ENCODE measurements at regions not wholly inside any gene's neighbourhood (a gene's known extent, or its start where the extent isn't known, plus 50 kb on each side); places are given as distances from the start of the nearest gene placed in this dataset.

DNA sequence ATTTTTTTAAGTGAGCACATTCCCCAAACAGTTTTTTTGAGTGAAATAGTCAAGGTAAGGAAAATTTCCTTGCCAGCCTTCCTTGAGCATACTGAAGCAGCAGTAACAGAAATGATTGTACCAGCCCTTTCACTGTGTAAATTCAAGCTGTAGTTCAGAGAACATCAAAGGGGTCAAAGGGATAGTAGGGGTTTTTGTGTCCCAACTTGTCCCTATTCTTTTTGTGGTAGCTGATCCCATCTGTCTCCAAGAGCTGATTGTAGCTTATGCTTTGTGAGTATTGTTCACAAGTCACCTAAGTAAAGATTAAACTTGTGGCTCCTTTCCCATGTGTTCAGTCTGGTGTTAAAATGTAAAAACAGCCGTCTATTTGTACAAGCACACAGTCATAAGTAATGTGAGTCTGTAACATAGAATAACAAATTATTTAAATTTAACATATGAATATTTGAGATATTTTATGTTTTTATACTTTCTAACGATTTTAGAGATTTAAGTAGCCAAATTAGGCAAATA lies 185.0 kb downstream of the CENPW start:
- TF ChIP-seq CTCF (IDR thresholded peaks at IDR 0.05; ENCODE audit: low read depth, low read length) = no peak
- no peak overlapping the region for H3K4me3 ChIP-seq (ENCODE audit: low read depth, low read length)

DNA sequence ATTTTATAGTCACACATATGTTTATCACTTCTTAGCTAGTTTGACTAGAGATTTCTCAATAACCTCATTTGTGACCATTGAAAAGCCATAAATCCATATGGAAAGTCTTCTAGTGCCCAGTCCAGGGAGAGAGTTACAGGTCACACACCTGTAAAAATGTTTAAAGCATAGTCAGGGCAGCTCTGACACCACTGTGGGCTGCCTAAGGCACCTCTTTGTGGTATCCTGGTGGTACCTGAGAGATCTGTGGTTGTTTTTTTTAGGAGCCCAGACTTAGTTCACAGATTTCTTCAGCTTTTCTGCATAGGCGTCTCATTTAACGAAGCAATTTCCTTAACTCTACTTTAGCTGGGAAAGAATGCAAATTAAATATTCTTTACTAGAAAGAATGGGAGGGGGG lies 186.6 kb downstream of the CENPW start:
- no peak for TF ChIP-seq CTCF (IDR thresholded peaks at IDR 0.05; ENCODE audit: low read depth, low read length)
- H3K4me3 ChIP-seq (ENCODE audit: low read depth, low read length) = no peak overlapping the region

- no peak for TF ChIP-seq CTCF (IDR thresholded peaks at IDR 0.05; ENCODE audit: low read depth, low read length)
- no peak overlapping the region for H3K4me3 ChIP-seq (ENCODE audit: low read depth, low read length)
These were observed 187.2 kb downstream of the CENPW start for GRCh38 chr6:126526996-126527606.

GRCh38 chr6:126529637-126530362 lies 189.9 kb downstream of the CENPW start:
- no peak overlapping the region for H3K4me3 ChIP-seq (ENCODE audit: low read depth, low read length)
- TF ChIP-seq CTCF (IDR thresholded peaks at IDR 0.05; ENCODE audit: low read depth, low read length) = no peak

GRCh38 chr6:126530775-126531174 lies 190.9 kb downstream of the CENPW start:
- no peak overlapping the region for H3K4me3 ChIP-seq (ENCODE audit: low read depth, low read length)
- TF ChIP-seq CTCF (IDR thresholded peaks at IDR 0.05; ENCODE audit: low read depth, low read length) = no peak

DNA sequence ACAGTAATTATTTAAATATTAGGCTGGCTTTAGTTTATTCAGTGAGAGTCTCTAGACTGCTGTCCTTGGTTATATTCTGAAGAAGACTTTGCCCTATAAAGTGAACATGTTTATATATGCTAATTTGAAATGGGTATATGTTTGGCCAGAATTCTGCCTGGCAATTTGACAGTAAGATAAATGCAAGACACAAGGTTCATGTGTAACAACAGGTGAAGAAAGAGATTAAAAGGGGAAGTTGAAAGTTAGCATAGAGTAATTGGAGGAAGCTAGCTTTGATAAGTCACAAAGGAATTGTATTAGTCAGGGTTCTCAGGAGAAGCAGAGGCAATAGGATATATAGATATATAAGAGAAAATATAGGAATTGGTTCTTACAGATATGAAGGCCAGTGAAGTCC lies 191.4 kb downstream of the CENPW start:
- no peak for TF ChIP-seq CTCF (IDR thresholded peaks at IDR 0.05; ENCODE audit: low read depth, low read length)
- H3K4me3 ChIP-seq (ENCODE audit: low read depth, low read length) = no peak overlapping the region

DNA sequence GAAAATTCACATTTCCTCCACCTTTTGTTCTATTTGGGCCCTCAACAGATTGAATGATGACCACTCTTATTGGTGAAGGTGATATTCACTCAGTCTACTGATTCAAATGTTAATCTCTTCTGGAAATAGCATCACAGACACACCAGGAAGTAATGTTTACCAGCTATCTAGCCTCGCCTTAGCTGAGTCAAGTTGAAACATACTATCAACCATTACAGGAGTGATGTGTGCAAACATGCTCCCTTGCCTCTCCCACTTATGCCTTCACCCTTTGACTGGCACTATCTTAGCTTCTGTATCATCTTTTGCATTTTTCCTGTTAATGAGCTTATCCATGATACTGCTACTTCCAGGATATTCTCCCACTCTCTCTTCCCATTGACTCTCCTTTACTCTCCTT lies 191.9 kb downstream of the CENPW start:
- no peak for TF ChIP-seq CTCF (IDR thresholded peaks at IDR 0.05; ENCODE audit: low read depth, low read length)

More for the DNA sequence above, 191.9 kb downstream of the CENPW start:
- no peak overlapping the region for H3K4me3 ChIP-seq (ENCODE audit: low read depth, low read length)
